ENCODE measurements at regions not wholly inside any gene's neighbourhood (a gene's known extent, or its start where the extent isn't known, plus 50 kb on each side); places are given as distances from the start of the nearest gene placed in this dataset.

GRCh38 chr6:75025371-75025770 lies 180.5 kb downstream of the COL12A1 start:
- H3K27ac ChIP-seq (ENCODE audit: extremely low read depth, low read depth, low read length), result no peak overlapping the region
- ChIA-PET POLR2A (no interaction called here), CTCF (ENCODE audit: low intra/inter-chr PET ratio) (no interaction called here)
- H3K9ac ChIP-seq (ENCODE audit: insufficient read depth in 1 of 2, low read depth in 2 of 2, low read length in 2 of 2), result no peak overlapping the region
- no peaks in the 10 kb centered on the region for H3K4me1 ChIP-seq (replicated peaks in 1 of 2; ENCODE audit: control insufficient read depth in 2 of 2, insufficient read depth in 2 of 2, low read length in 2 of 2)
- in situ Hi-C loops (cut with MboI), result no loop called here
- no peaks in the 10 kb centered on the region for H3K27me3 ChIP-seq (ENCODE audit: control insufficient read depth in 2 of 2, insufficient read depth in 2 of 2, low read length in 2 of 2)
- no peaks in the 10 kb centered on the region for H3K79me2 ChIP-seq (ENCODE audit: control insufficient read depth, insufficient read depth, low read length)
- WGBS (ENCODE audit: insufficient coverage, low coverage, missing lambda C conversion rate), result 0% methylated on average over 2 of the region's 2 CpGs
- H3K4me2 ChIP-seq (ENCODE audit: insufficient read depth, low read length), result no peak overlapping the region
- H4K20me1 ChIP-seq (replicated peaks; ENCODE audit: control insufficient read depth, insufficient read depth, low read length), result no peaks in the 10 kb centered on the region
- H3K4me3 ChIP-seq, result no peak overlapping the region
- no peak for FAIRE-seq
- intact Hi-C loops (cut with micrococcal nuclease), result no loop called here
- H3K9me1 ChIP-seq (ENCODE audit: control insufficient read depth, insufficient read depth, low read length), result no peaks in the 10 kb centered on the region
- TF ChIP-seq ETS2 (tag; IDR thresholded peaks at IDR 0.05; ENCODE audit: borderline replicate concordance, poor library complexity, severe bottlenecking) (no peak), DIDO1 (tag; IDR thresholded peaks at IDR 0.05; ENCODE audit: low read depth) (no peak), GTF2E2 (tag; IDR thresholded peaks at IDR 0.05) (no peak), TBP (optimal IDR thresholded peaks at IDR 0.05; ENCODE audit: low read depth, low read length) (no peak), NFIX (CRISPR knock-in tag; IDR thresholded peaks at IDR 0.05; ENCODE audit: low read depth) (no peak), CEBPB (tag; IDR thresholded peaks at IDR 0.05) (no peak), ATF1 (CRISPR knock-in tag; IDR thresholded peaks at IDR 0.05) (no peak), ATF1 (tag; IDR thresholded peaks at IDR 0.05) (no peak), SPI1 (IDR thresholded peaks at IDR 0.05; ENCODE audit: borderline replicate concordance, low read depth, low read length) (no peak), EP400 (IDR thresholded peaks at IDR 0.05) (no peak), GATAD2A (IDR thresholded peaks at IDR 0.05) (no peak), CBX8 (IDR thresholded peaks at IDR 0.05; ENCODE audit: borderline replicate concordance, extremely low read depth, low read depth, low read length, poor library complexity, severe bottlenecking) (no peak), MEIS2 (IDR thresholded peaks at IDR 0.05; ENCODE audit: partially characterized antibody) (no peak), ZNF592 (IDR thresholded peaks at IDR 0.05) (no peak)
- no peak for DNase-seq (ENCODE audit: extremely low read depth in 1 of 4, low spot score in 3 of 4)
- no TSS peak for BruUV-seq (replicated peaks)
- no peaks in the 10 kb centered on the region for H3K9me3 ChIP-seq (replicated peaks; ENCODE audit: control insufficient read depth, insufficient read depth, low read depth, low read length)
- H3K36me3 ChIP-seq (ENCODE audit: control insufficient read depth, insufficient read depth, low read length), result no peaks in the 10 kb centered on the region
- no peak overlapping the region for H2AFZ ChIP-seq (ENCODE audit: low read depth, low read length)
- ATAC-seq, result no peak

Data from K562 (cell line).